Stimulated activated CD4-positive, alpha-beta T cell treated with anti-CD3 and anti-CD28 coated beads, Interleukin-4, amount 100 ng/mL, for 1 hour (primary cell): ENCODE measurements at regions not wholly inside any gene's neighbourhood (a gene's known extent, or its start where the extent isn't known, plus 50 kb on each side); places are given as distances from the start of the nearest gene placed in this dataset.

ENCODE experiments used
- DNase-seq: peaks from one replicate; pipeline ENCODE4 v3.0.0-alpha.2; 2020

GRCh38 chr10:61184429-61184828 is 240.4 kb upstream of the RHOBTB1 start:
- DNase-seq, result no peak

GRCh38 chr10:61183967-61184366 is 240.0 kb upstream of the RHOBTB1 start:
- DNase-seq, result no peak

GRCh38 chr10:61181832-61182231 is 237.8 kb upstream of the RHOBTB1 start:
- no peak for DNase-seq

GRCh38 chr10:61179771-61180170 is 235.8 kb upstream of the RHOBTB1 start:
- no peak for DNase-seq

GRCh38 chr10:61176424-61176823 is 232.4 kb upstream of the RHOBTB1 start:
- no peak for DNase-seq

GRCh38 chr10:61175316-61175715 is 231.3 kb upstream of the RHOBTB1 start:
- no peak for DNase-seq

GRCh38 chr10:61173450-61173849 is 229.5 kb upstream of the RHOBTB1 start:
- DNase-seq, result no peak

GRCh38 chr10:61172182-61172926 is 228.4 kb upstream of the RHOBTB1 start:
- DNase-seq, result no peak

GRCh38 chr10:61170594-61170993 is 226.6 kb upstream of the RHOBTB1 start:
- DNase-seq, result no peak

- no peak for DNase-seq
Measured at GRCh38 chr10:61169294-61169693, 225.3 kb upstream of the RHOBTB1 start.

GRCh38 chr10:61166489-61166888 is 222.5 kb upstream of the RHOBTB1 start:
- DNase-seq, result no peak

GRCh38 chr10:61166065-61166464 is 222.1 kb upstream of the RHOBTB1 start:
- no peak for DNase-seq

- DNase-seq, result no peak
Measured at GRCh38 chr10:61164458-61165160, 220.6 kb upstream of the RHOBTB1 start.

GRCh38 chr10:61163403-61163802 is 219.4 kb upstream of the RHOBTB1 start:
- no peak for DNase-seq

- no peak for DNase-seq
Measured at GRCh38 chr10:61160253-61160652, 216.3 kb upstream of the RHOBTB1 start.

GRCh38 chr10:61159253-61159652 is 215.3 kb upstream of the RHOBTB1 start:
- no peak for DNase-seq

GRCh38 chr10:61157182-61157581 is 213.2 kb upstream of the RHOBTB1 start:
- no peak for DNase-seq

- DNase-seq, result no peak
Measured at GRCh38 chr10:61153771-61154170, 209.8 kb upstream of the RHOBTB1 start.

- DNase-seq, result no peak
Measured at GRCh38 chr10:61151059-61151458, 207.1 kb upstream of the RHOBTB1 start.

GRCh38 chr10:61148451-61148850 is 204.5 kb upstream of the RHOBTB1 start:
- no peak for DNase-seq

- DNase-seq, result no peak
Measured at GRCh38 chr10:61142987-61143386, 199.0 kb upstream of the RHOBTB1 start.

- no peak for DNase-seq
Measured at GRCh38 chr10:61140765-61141392, 196.9 kb upstream of the RHOBTB1 start.

GRCh38 chr10:61139592-61139953 is 195.6 kb upstream of the RHOBTB1 start:
- no peak for DNase-seq
